SK-N-SH treated with all-trans-retinoic acid at 6 μM for 48 hours (cell line): ENCODE measurements at regions not wholly inside any gene's neighbourhood (a gene's known extent, or its start where the extent isn't known, plus 50 kb on each side); places are given as distances from the start of the nearest gene placed in this dataset.

Experiments
- ARNTL ChIP-seq: fragments of 450-650 bp; formaldehyde crosslinking; IDR thresholded peaks from 2 replicates; pipeline ENCODE4 v1.5.0; 2020; ENCODE audit warnings: low read depth, mild to moderate bottlenecking, moderate library complexity, borderline replicate concordance
- BACH2 ChIP-seq: fragments of 250-450 bp; sonication (Bioruptor Pico); IDR thresholded peaks from 2 replicates; pipeline ENCODE4 v1.9.0; 2021; ENCODE audit warnings: mild to moderate bottlenecking, borderline replicate concordance
- ESRRG ChIP-seq: fragments of 250-450 bp; sonication (Bioruptor Pico); IDR thresholded peaks from 2 replicates; pipeline ENCODE4 v1.6.1; 2021; ENCODE audit warnings: mild to moderate bottlenecking
- OSR1 ChIP-seq: fragments of 250-450 bp; sonication (Bioruptor Pico); IDR thresholded peaks from 2 replicates; pipeline ENCODE4 v1.8.0; 2022; ENCODE audit warnings: moderate library complexity, mild to moderate bottlenecking, inconsistent platforms
- POU6F1 ChIP-seq: fragments of 250-450 bp; sonication (Bioruptor Pico); IDR thresholded peaks from 2 replicates; pipeline ENCODE4 v1.8.0; 2021; ENCODE audit warnings: low read depth, mild to moderate bottlenecking, moderate library complexity, borderline replicate concordance
- PPARA ChIP-seq: fragments of 250-450 bp; sonication (Bioruptor Pico); IDR thresholded peaks from 2 replicates; pipeline ENCODE4 v1.5.0; 2020; ENCODE audit warnings: mild to moderate bottlenecking, borderline replicate concordance
- RARB ChIP-seq: fragments of 250-450 bp; sonication (Bioruptor Pico); IDR thresholded peaks from 2 replicates; pipeline ENCODE4 v1.8.0; 2021; ENCODE audit warnings: mild to moderate bottlenecking, moderate library complexity
- SNAI2 ChIP-seq: fragments of 250-450 bp; sonication (Bioruptor Pico); IDR thresholded peaks from 2 replicates; pipeline ENCODE4 v1.5.0; 2020; ENCODE audit warnings: mild to moderate bottlenecking, moderate library complexity
- TOX ChIP-seq: fragments of 250-450 bp; sonication (Bioruptor Pico); IDR thresholded peaks from 2 replicates; pipeline ENCODE4 v1.8.0; 2021; ENCODE audit warnings: mild to moderate bottlenecking, moderate library complexity, borderline replicate concordance
- TSHZ2 ChIP-seq: fragments of 250-450 bp; sonication (Bioruptor Pico); IDR thresholded peaks from 2 replicates; pipeline ENCODE4 v1.5.0; 2020; ENCODE audit warnings: mild to moderate bottlenecking, moderate library complexity
- ZFP3 ChIP-seq: fragments of 250-450 bp; sonication (Bioruptor Pico); IDR thresholded peaks from 2 replicates; pipeline ENCODE4 v1.5.0; 2020; ENCODE audit warnings: mild to moderate bottlenecking, moderate library complexity
- ZFP30 ChIP-seq: fragments of 450-650 bp; formaldehyde crosslinking; IDR thresholded peaks from 2 replicates; pipeline ENCODE4 v1.5.0; 2022; ENCODE audit warnings: mild to moderate bottlenecking, moderate library complexity
- ZNF565 ChIP-seq: fragments of 450-650 bp; formaldehyde crosslinking; conservative IDR thresholded peaks from 2 replicates; pipeline ENCODE4 v1.5.0; 2020; ENCODE audit warnings: low read depth, mild to moderate bottlenecking, moderate library complexity

GRCh38 chr2:75292826-75293225, 93.5 kb upstream of the TACR1 start:
- TF ChIP-seq ESRRG (CRISPR knock-in tag) (no peak), POU6F1 (CRISPR knock-in tag) (no peak), OSR1 (CRISPR knock-in tag) (no peak), PPARA (no peak), ZFP3 (no peak; the same call in 1 of the 2 replicates), RARB (CRISPR knock-in tag) (no peak), TOX (no peak), ARNTL (CRISPR knock-in tag) (no peak), SNAI2 (no peak), TSHZ2 (CRISPR knock-in tag) (no peak), BACH2 (CRISPR knock-in tag) (no peak), ZFP30 (CRISPR knock-in tag) (no peak), ZNF565 (CRISPR knock-in tag) (no peak)
